BE2C (cell line): ENCODE measurements at regions not wholly inside any gene's neighbourhood (a gene's known extent, or its start where the extent isn't known, plus 50 kb on each side); places are given as distances from the start of the nearest gene placed in this dataset.

ENCODE experiments used
- DNase-seq: peaks from one replicate; pipeline ENCODE4 v3.0.0-alpha.2; 2020
- H3K27me3 ChIP-seq: fragments of 250-450 bp; sonication (Bioruptor Pico); 2 replicates; pipeline ENCODE4 v1.5.1; 2020; ENCODE audit warnings: mild to moderate bottlenecking
- H3K36me3 ChIP-seq: fragments of 250-450 bp; sonication (Bioruptor Pico); 2 replicates; pipeline ENCODE4 v1.5.1; 2020; ENCODE audit warnings: mild to moderate bottlenecking
- H3K4me1 ChIP-seq: fragments of 250-450 bp; sonication (Bioruptor Pico); 2 replicates; pipeline ENCODE4 v1.5.1; 2020
- H3K4me3 ChIP-seq: 2 replicates; pipeline ENCODE4 v1.5.1; 2011; ENCODE audit warnings: low read depth, low read length
- H3K9me3 ChIP-seq: fragments of 250-450 bp; sonication (Bioruptor Pico); 2 replicates; pipeline ENCODE4 v1.5.1; 2020
- CTCF ChIP-seq: IDR thresholded peaks from 2 replicates; pipeline ENCODE4 v1.5.1; 2012; ENCODE audit warnings: mild to moderate bottlenecking, low read depth, low read length

- no peaks in the 10 kb centered on the region for H3K9me3 ChIP-seq
- no peaks in the 10 kb centered on the region for H3K27me3 ChIP-seq
- no peak for DNase-seq
- no peak for TF ChIP-seq CTCF
- no peaks in the 10 kb centered on the region for H3K4me1 ChIP-seq
- no peaks in the 10 kb centered on the region for H3K36me3 ChIP-seq
- H3K4me3 ChIP-seq: no peak overlapping the region
Measured at GRCh38 chr2:182621810-182622209, 94.2 kb upstream of the DNAJC10 start.

- DNase-seq: no peak
- no peaks in the 10 kb centered on the region for H3K9me3 ChIP-seq
- no peak overlapping the region for H3K4me3 ChIP-seq
- no peak for TF ChIP-seq CTCF
- H3K36me3 ChIP-seq: no peaks in the 10 kb centered on the region
- H3K27me3 ChIP-seq: no peaks in the 10 kb centered on the region
- no peaks in the 10 kb centered on the region for H3K4me1 ChIP-seq
Measured at GRCh38 chr2:182622231-182622630, 93.8 kb upstream of the DNAJC10 start.

GRCh38 chr2:182625814-182626213 is 90.2 kb upstream of the DNAJC10 start:
- no peak for TF ChIP-seq CTCF
- H3K4me1 ChIP-seq: no peaks in the 10 kb centered on the region
- no peaks in the 10 kb centered on the region for H3K36me3 ChIP-seq
- H3K9me3 ChIP-seq: no peaks in the 10 kb centered on the region
- H3K4me3 ChIP-seq: no peak overlapping the region
- no peak for DNase-seq
- H3K27me3 ChIP-seq: no peaks in the 10 kb centered on the region

GRCh38 chr2:182628916-182629315 is 87.1 kb upstream of the DNAJC10 start:
- Histone ChIP-seq H3K4me1 (no peaks in the 10 kb centered on the region), H3K4me3 (no peak overlapping the region), H3K36me3 (no peaks in the 10 kb centered on the region), H3K27me3 (no peaks in the 10 kb centered on the region), H3K9me3 (no peaks in the 10 kb centered on the region)
- TF ChIP-seq CTCF: no peak
- no peak for DNase-seq

- Histone ChIP-seq H3K4me1 (no peaks in the 10 kb centered on the region), H3K9me3 (no peaks in the 10 kb centered on the region)
- TF ChIP-seq CTCF: no peak
Measured at GRCh38 chr2:182630207-182630606, 85.8 kb upstream of the DNAJC10 start.

GRCh38 chr2:182631299-182631698 is 84.8 kb upstream of the DNAJC10 start:
- DNase-seq: no peak
- no peak overlapping the region for H3K4me3 ChIP-seq
- no peaks in the 10 kb centered on the region for H3K9me3 ChIP-seq
- no peak for TF ChIP-seq CTCF
- no peaks in the 10 kb centered on the region for H3K36me3 ChIP-seq
- no peaks in the 10 kb centered on the region for H3K27me3 ChIP-seq
- no peaks in the 10 kb centered on the region for H3K4me1 ChIP-seq

More at GRCh38 chr2:182630207-182630606, 85.8 kb upstream of the DNAJC10 start:
- no peak for DNase-seq
- no peaks in the 10 kb centered on the region for H3K27me3 ChIP-seq
- no peaks in the 10 kb centered on the region for H3K36me3 ChIP-seq
- H3K4me3 ChIP-seq: no peak overlapping the region
